K562 (cell line): ENCODE measurements at regions not wholly inside any gene's neighbourhood (a gene's known extent, or its start where the extent isn't known, plus 50 kb on each side); places are given as distances from the start of the nearest gene placed in this dataset.

Experiments
- ATAC-seq: fragments of 200-7000 bp; cut with Tn5 transposase; 3 replicates; pipeline ENCODE4 v1.9.1; 2020; ENCODE audit warnings: moderate library complexity
- BruUV-seq: library from RNA; stranded (reverse); fragments of 400-500 nt; replicated peaks from 2 replicates; lab custom pipeline; 2021; lab: Mats Ljungman, UMichigan
- CTCF ChIA-PET: fragments of 300-600 bp; formaldehyde crosslinking; extraction: SDS; loops from one replicate; lab custom pipeline; 2021; ENCODE audit warnings: low intra/inter-chr PET ratio; lab: Yijun Ruan, JAX
- POLR2A ChIA-PET: fragments of 300-600, 350-650 bp; sonication (Branson Sonifier 250); formaldehyde crosslinking; extraction: SDS; loops from one replicate; lab custom pipeline; 2021; ENCODE audit warnings: antibody characterized with exemption, inconsistent platforms; lab: Yijun Ruan, JAX
- DNase-seq, 4 experiments: peaks; one replicate each; pipeline versions ENCODE4 v3.0.0 to v3.0.0-alpha.2; 2011 to 2018; ENCODE audit warnings: low spot score in 3 of 4, mixed read lengths in 3 of 4; ENCODE audit errors: extremely low read depth in 1 of 4
- FAIRE-seq: peaks from 2 replicates; lab custom pipeline; 2011; peaks lifted over from hg19 to GRCh38; lab: Jason Lieb, UNC
- H2AFZ ChIP-seq: 2 replicates; pipeline ENCODE4 v1.6.0; 2011; ENCODE audit warnings: low read depth, low read length, control low read depth, inconsistent platforms
- H3K27ac ChIP-seq: fragments of 200-600 bp; 3 replicates; pipeline ENCODE4 v1.8.0; 2011; ENCODE audit warnings: low read depth, mild to moderate bottlenecking, control low read depth, inconsistent platforms, low read length, moderate library complexity, mixed read lengths; ENCODE audit errors: extremely low read depth
- H3K27me3 ChIP-seq, 2 experiments: fragments of 300-600 bp in 1 of 2; 2 replicates in 1 of 2; 3 replicates in 1 of 2; pipeline versions ENCODE4 v1.6.0 to v1.8.0; 2011; ENCODE audit warnings: inconsistent platforms in 2 of 2, low read length in 2 of 2, mild to moderate bottlenecking in 1 of 2, mixed read lengths in 1 of 2, moderate library complexity in 1 of 2; ENCODE audit not compliant: control insufficient read depth in 2 of 2, insufficient read depth in 2 of 2
- H3K36me3 ChIP-seq: fragments of 300-600 bp; 3 replicates; pipeline ENCODE4 v1.8.0; 2011; ENCODE audit warnings: mild to moderate bottlenecking, low read length, inconsistent platforms; ENCODE audit not compliant: control insufficient read depth, insufficient read depth
- H3K4me1 ChIP-seq, 2 experiments: fragments of 200-600 bp in 1 of 2; replicated peaks in 1 of 2; 2 replicates in 1 of 2; 3 replicates in 1 of 2; pipeline versions ENCODE4 v1.5.1 to v1.8.0; 2011; ENCODE audit warnings: inconsistent platforms in 2 of 2, low read length in 2 of 2, mild to moderate bottlenecking in 1 of 2, mixed read lengths in 1 of 2, moderate library complexity in 1 of 2; ENCODE audit not compliant: control insufficient read depth in 2 of 2, insufficient read depth in 2 of 2
- H3K4me2 ChIP-seq: 2 replicates; pipeline ENCODE4 v1.6.1; 2011; ENCODE audit warnings: low read length, control low read depth, inconsistent platforms, mixed read lengths; ENCODE audit not compliant: insufficient read depth
- H3K4me3 ChIP-seq: fragments of 200-600 bp; sonication (generic), shearing (Covaris generic); 2 replicates; pipeline ENCODE4 v1.5.1; 2016; ENCODE audit warnings: control low read depth, inconsistent platforms
- H3K79me2 ChIP-seq: fragments of 200-600 bp; 3 replicates; pipeline ENCODE4 v1.8.0; 2011; ENCODE audit warnings: low read length, inconsistent platforms; ENCODE audit not compliant: control insufficient read depth, insufficient read depth
- H3K9ac ChIP-seq, 2 experiments: 2 replicates each; pipeline versions ENCODE4 v1.6.0 to v1.6.1; 2011; ENCODE audit warnings: low read depth in 2 of 2, low read length in 2 of 2, control low read depth in 1 of 2, inconsistent platforms in 1 of 2, mild to moderate bottlenecking in 1 of 2, mixed read lengths in 1 of 2; ENCODE audit not compliant: insufficient read depth in 1 of 2
- H3K9me1 ChIP-seq: one replicate; pipeline ENCODE4 v1.6.0; 2011; ENCODE audit warnings: inconsistent platforms, mild to moderate bottlenecking, low read length, moderate library complexity; ENCODE audit not compliant: control insufficient read depth, insufficient read depth
- H3K9me3 ChIP-seq: replicated peaks from 2 replicates; pipeline ENCODE4 v1.5.1; 2011; ENCODE audit warnings: low read depth, low read length, inconsistent platforms; ENCODE audit not compliant: control insufficient read depth, insufficient read depth
- H4K20me1 ChIP-seq: replicated peaks from 2 replicates; pipeline ENCODE4 v1.6.1; 2011; ENCODE audit warnings: low read length, inconsistent platforms, mixed read lengths; ENCODE audit not compliant: control insufficient read depth, insufficient read depth
- RBBP5 ChIP-seq: fragments of 200-600 bp; sonication (generic); IDR thresholded peaks from 2 replicates; pipeline ENCODE4 v1.6.1; 2012; ENCODE audit warnings: borderline replicate concordance, mild to moderate bottlenecking, low read length, control low read depth, inconsistent platforms; ENCODE audit not compliant: insufficient read depth, poor library complexity, severe bottlenecking
- ZHX1 ChIP-seq: fragments of 150-350 bp; conservative IDR thresholded peaks from 2 replicates; pipeline ENCODE4 v1.6.1; 2014; ENCODE audit warnings: low read length
- ZNF140 ChIP-seq: fragments of 250-450 bp; sonication (Bioruptor Pico); IDR thresholded peaks from 2 replicates; pipeline ENCODE4 v1.8.0; 2021; ENCODE audit warnings: moderate library complexity, mild to moderate bottlenecking, inconsistent platforms
- WGBS: fragments of 100-300 bp; shearing (Covaris generic); methylation state at CpG from one replicate; pipeline ENCODE4 v1.1.6; 2016; ENCODE audit warnings: low coverage, mixed read lengths; ENCODE audit not compliant: insufficient coverage; ENCODE audit errors: missing lambda C conversion rate; 5-methylcytosine and 5-hydroxymethylcytosine counted together
- in situ Hi-C: fragments of 300-500 bp; cut with MboI; formaldehyde crosslinking; loops from 4 replicates; pipeline ENCODE4 v1.15.0; 2018; ENCODE audit warnings: inconsistent platforms, mixed read lengths
- intact Hi-C: fragments of 100-400 bp; cut with micrococcal nuclease; formaldehyde crosslinking; loops from 2 replicates; pipeline ENCODE4 v1.14.2; 2022

GRCh38 chr10:59093461-59093860 lies 83.0 kb upstream of the PHYHIPL start:
- no peak overlapping the region for H3K27ac ChIP-seq
- DNase-seq (no peak), ATAC-seq (no peak), FAIRE-seq (no peak)
- H2AFZ ChIP-seq: no peak overlapping the region
- no peak overlapping the region for H3K9ac ChIP-seq
- H4K20me1 ChIP-seq: no peaks in the 10 kb centered on the region
- no peaks in the 10 kb centered on the region for H3K9me1 ChIP-seq
- H3K4me1 ChIP-seq: no peaks in the 10 kb centered on the region
- WGBS: 0% methylated on average over 2 of the region's 2 CpGs
- H3K27me3 ChIP-seq: no peaks in the 10 kb centered on the region
- ChIA-PET POLR2A (no interaction called here), CTCF (no interaction called here)
- no peak overlapping the region for H3K4me3 ChIP-seq
- BruUV-seq: no TSS peak
- H3K36me3 ChIP-seq: no peaks in the 10 kb centered on the region
- no peak overlapping the region for H3K4me2 ChIP-seq
- no peaks in the 10 kb centered on the region for H3K9me3 ChIP-seq
- intact Hi-C loops: no loop called here
- in situ Hi-C loops: no loop called here
- TF ChIP-seq ZNF140 (CRISPR knock-in tag) (no peak), RBBP5 (no peak), ZHX1 (no peak)
- TF ChIP-seq, all 486 proteins: peak for 0
- H3K79me2 ChIP-seq: no peaks in the 10 kb centered on the region
